GM23338 (cell line): ENCODE measurements at regions not wholly inside any gene's neighbourhood (a gene's known extent, or its start where the extent isn't known, plus 50 kb on each side); places are given as distances from the start of the nearest gene placed in this dataset.

Experiments
- ATAC-seq: fragments of 200-7000 bp; cut with Tn5 transposase; 3 replicates; pipeline ENCODE4 v1.9.1; 2020
- DNase-seq: peaks from one replicate; pipeline ENCODE4 v3.0.0-alpha.2; 2015; ENCODE audit warnings: low spot score
- H2AFZ ChIP-seq: fragments of 200-600 bp; sonication (generic); 2 replicates; pipeline ENCODE4 v1.8.0; 2016; ENCODE audit warnings: antibody characterized with exemption, mild to moderate bottlenecking, moderate library complexity
- H3F3A ChIP-seq: fragments of 200-600 bp; sonication (generic); replicated peaks from 2 replicates; pipeline ENCODE4 v1.8.0; 2017; ENCODE audit warnings: antibody characterized with exemption, mixed run types, low read depth
- H3K27ac ChIP-seq: fragments of 200-600 bp; sonication (generic); 2 replicates; pipeline ENCODE4 v1.6.1; 2016; ENCODE audit warnings: low read depth
- H3K27me3 ChIP-seq: fragments of 200-600 bp; sonication (generic); 2 replicates; pipeline ENCODE4 v1.8.0; 2016; ENCODE audit warnings: mild to moderate bottlenecking, mixed run types, moderate library complexity; ENCODE audit not compliant: insufficient read depth
- H3K36me3 ChIP-seq: fragments of 200-600 bp; sonication (generic); 2 replicates; pipeline ENCODE4 v1.8.0; 2016; ENCODE audit warnings: mild to moderate bottlenecking; ENCODE audit not compliant: insufficient read depth
- H3K4me1 ChIP-seq: fragments of 200-600 bp; sonication (generic); 2 replicates; pipeline ENCODE4 v1.8.0; 2016; ENCODE audit warnings: mild to moderate bottlenecking, moderate library complexity; ENCODE audit not compliant: insufficient read depth
- H3K4me2 ChIP-seq: fragments of 200-600 bp; sonication (generic); 2 replicates; pipeline ENCODE4 v1.7.1; 2017; ENCODE audit warnings: mixed run types
- H3K4me3 ChIP-seq: fragments of 200-600 bp; sonication (generic); 2 replicates; pipeline ENCODE4 v1.6.1; 2016; ENCODE audit warnings: mixed run types
- H3K79me2 ChIP-seq: fragments of 200-600 bp; sonication (generic); replicated peaks from 2 replicates; pipeline ENCODE4 v1.8.0; 2017; ENCODE audit warnings: mild to moderate bottlenecking; ENCODE audit not compliant: insufficient read depth
- H3K9me2 ChIP-seq: fragments of 200-600 bp; sonication (generic); 2 replicates; pipeline ENCODE4 v1.8.0; 2017; ENCODE audit not compliant: insufficient read depth
- H4K20me1 ChIP-seq: fragments of 200-600 bp; sonication (generic); replicated peaks from 2 replicates; pipeline ENCODE4 v1.8.0; 2017; ENCODE audit warnings: mild to moderate bottlenecking; ENCODE audit not compliant: insufficient read depth
- H3K27ac Mint-ChIP-seq: 2 replicates; pipeline ENCODE4 v1.8.0; 2020; ENCODE audit warnings: inconsistent platforms, mild to moderate bottlenecking, moderate library complexity, mixed read lengths
- H3K27me3 Mint-ChIP-seq: 3 replicates; pipeline ENCODE4 v1.8.0; 2022; ENCODE audit warnings: low read depth, mild to moderate bottlenecking, moderate library complexity, mixed read lengths, inconsistent platforms; ENCODE audit not compliant: insufficient read depth, poor library complexity
- H3K36me3 Mint-ChIP-seq: 3 replicates; pipeline ENCODE4 v1.8.0; 2021; ENCODE audit warnings: low read depth, mild to moderate bottlenecking, inconsistent platforms, moderate library complexity, mixed read lengths
- H3K4me1 Mint-ChIP-seq: 3 replicates; pipeline ENCODE4 v1.8.0; 2020; ENCODE audit warnings: mild to moderate bottlenecking, inconsistent platforms, mixed read lengths
- H3K4me3 Mint-ChIP-seq: 3 replicates; pipeline ENCODE4 v1.8.0; 2021; ENCODE audit warnings: moderate library complexity, mild to moderate bottlenecking, inconsistent platforms, mixed read lengths
- H3K9me3 Mint-ChIP-seq: 3 replicates; pipeline ENCODE4 v1.8.0; 2020; ENCODE audit warnings: moderate library complexity, mild to moderate bottlenecking, inconsistent platforms, mixed read lengths
- CREB1 ChIP-seq: fragments of 250-450 bp; sonication (Bioruptor Pico); IDR thresholded peaks from 2 replicates; pipeline ENCODE4 v1.5.0; 2020; ENCODE audit warnings: low read depth, mild to moderate bottlenecking, moderate library complexity
- CTCF ChIP-seq, 2 experiments: fragments of 200-600 bp in 1 of 2; sonication (generic) in 1 of 2; conservative IDR thresholded peaks; 2 replicates each; pipeline versions ENCODE4 v1.5.1 to v1.6.1; 2016 to 2017; ENCODE audit warnings: antibody characterized with exemption in 2 of 2, low read depth in 2 of 2, mild to moderate bottlenecking in 2 of 2, moderate library complexity in 1 of 2
- EZH2 ChIP-seq: fragments of 200-600 bp; sonication (generic); IDR thresholded peaks from one replicate; pipeline ENCODE4 v1.8.0; 2017; ENCODE audit warnings: antibody characterized with exemption, mild to moderate bottlenecking, low read depth; ENCODE audit not compliant: unreplicated experiment
- JUNB ChIP-seq: IDR thresholded peaks from one replicate; pipeline ENCODE4 v1.6.1; 2016; ENCODE audit warnings: antibody characterized with exemption; ENCODE audit not compliant: unreplicated experiment
- POLR2AphosphoS5 ChIP-seq: IDR thresholded peaks from 2 replicates; pipeline ENCODE4 v1.6.1; 2016; ENCODE audit warnings: antibody characterized with exemption, low read depth
- REST ChIP-seq: IDR thresholded peaks from one replicate; pipeline ENCODE4 v1.6.1; 2018; ENCODE audit warnings: antibody characterized with exemption; ENCODE audit not compliant: unreplicated experiment
- STAT1 ChIP-seq: IDR thresholded peaks from one replicate; pipeline ENCODE4 v1.6.1; 2016; ENCODE audit warnings: antibody characterized with exemption; ENCODE audit not compliant: unreplicated experiment
- ZNF462 ChIP-seq: fragments of 250-450 bp; sonication (Bioruptor Pico); IDR thresholded peaks from 2 replicates; pipeline ENCODE4 v1.5.0; 2020; ENCODE audit warnings: mild to moderate bottlenecking, moderate library complexity

- Mint-ChIP-seq H3K27ac (no peak overlapping the region), H3K27me3 (peaks cover 10% of the 10 kb centered on the region), H3K9me3 (0 out of 3 replicates have a peak, but pooled peaks cover 2% of the 10 kb centered on the region), H3K4me3 (no peak overlapping the region), H3K36me3 (no peaks in the 10 kb centered on the region), H3K4me1 (peaks cover 9% of the 10 kb centered on the region)
- H3K4me2 ChIP-seq, result no peak overlapping the region
- H4K20me1 ChIP-seq, result no peaks in the 10 kb centered on the region
- H3K27me3 ChIP-seq, result no peaks in the 10 kb centered on the region
- H3K9me2 ChIP-seq, result no peaks in the 10 kb centered on the region
- DNase-seq (no peak), ATAC-seq (no peak)
- H3K79me2 ChIP-seq, result no peaks in the 10 kb centered on the region
- no peaks in the 10 kb centered on the region for H3K36me3 ChIP-seq
- TF ChIP-seq JUNB (no peak), CREB1 (CRISPR knock-in tag) (no peak), REST (no peak), ZNF462 (no peak), POLR2AphosphoS5 (no peak), CTCF (conservative IDR thresholded peaks at IDR 0.05; ENCODE audit: low read depth in 2 of 2) (no peak), STAT1 (no peak), EZH2 (no peak)
- H3K27ac ChIP-seq, result no peak overlapping the region
- no peak overlapping the region for H2AFZ ChIP-seq
- H3F3A ChIP-seq, result no peaks in the 10 kb centered on the region
- no peak overlapping the region for H3K4me3 ChIP-seq
- H3K4me1 ChIP-seq, result peaks cover 7% of the 10 kb centered on the region
These were observed 73.6 kb upstream of the SLC45A1 start for GRCh38 chr1:8244304-8244703.
